HG02623 (cell line): ENCODE measurements at regions not wholly inside any gene's neighbourhood (a gene's known extent, or its start where the extent isn't known, plus 50 kb on each side); places are given as distances from the start of the nearest gene placed in this dataset.

Experiments used
- ATAC-seq: cut with Tn5 transposase; IDR thresholded peaks from one replicate; pipeline ENCODE4 v1.9.1; 2021; ENCODE audit warnings: moderate library complexity; ENCODE audit not compliant: unreplicated experiment

- ATAC-seq: no peak
Measured at GRCh38 chr13:40376296-40376849, 290.1 kb downstream of the FOXO1 start.

DNA sequence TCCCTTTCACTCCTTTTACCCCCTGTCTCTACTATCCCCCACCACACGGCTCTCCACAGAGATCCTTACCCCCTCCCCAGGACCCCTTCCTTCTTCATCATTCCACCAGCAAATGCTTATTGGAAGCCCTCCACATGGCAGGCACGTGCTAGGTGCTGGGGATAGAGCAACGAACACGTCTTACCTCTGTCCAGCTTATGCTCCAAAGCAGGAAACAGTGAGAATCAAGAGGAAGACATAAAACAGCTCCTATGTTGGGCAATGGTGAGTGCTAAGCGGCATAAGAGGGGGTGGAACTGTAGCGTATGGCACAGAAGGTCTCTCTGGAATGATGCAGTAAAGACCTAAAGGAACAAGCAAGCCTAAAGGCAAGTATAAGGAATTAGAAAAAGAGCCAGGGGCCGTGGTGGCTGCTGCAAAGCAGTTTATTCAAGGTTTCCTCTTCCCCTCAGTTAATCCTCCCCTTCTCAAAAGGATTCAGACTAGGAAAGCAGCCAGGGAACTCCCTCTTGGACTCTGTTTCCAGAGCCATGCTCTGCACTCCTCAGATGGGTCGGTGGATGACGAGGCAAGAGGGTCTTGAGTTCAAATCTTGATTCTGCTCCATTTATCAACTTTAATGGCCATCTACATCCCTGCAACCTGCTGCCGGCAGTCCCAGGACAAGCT lies 289.4 kb downstream of the FOXO1 start:
- ATAC-seq: no peak

- ATAC-seq: no peak
Measured at GRCh38 chr13:40377783-40378182, 288.7 kb downstream of the FOXO1 start.

DNA sequence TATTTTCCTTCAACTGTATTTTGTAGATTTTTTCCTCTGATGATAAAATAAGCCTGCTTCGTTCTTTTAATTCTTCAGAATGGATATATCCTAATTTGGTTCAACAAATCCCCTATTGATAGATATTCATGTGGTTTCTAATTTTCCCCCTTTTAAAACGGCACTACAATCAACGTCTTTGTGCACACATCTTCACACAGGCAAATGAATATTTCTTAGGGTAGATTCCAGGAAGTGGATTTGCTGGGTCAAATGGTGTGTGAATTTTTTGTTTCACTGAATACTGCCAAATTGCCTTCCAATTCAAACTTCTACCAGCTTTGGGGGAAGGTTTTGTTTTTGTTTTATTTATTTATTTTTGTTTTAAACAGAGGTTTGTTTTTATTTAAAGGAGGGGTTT lies 287.2 kb downstream of the FOXO1 start:
- ATAC-seq: no peak

DNA sequence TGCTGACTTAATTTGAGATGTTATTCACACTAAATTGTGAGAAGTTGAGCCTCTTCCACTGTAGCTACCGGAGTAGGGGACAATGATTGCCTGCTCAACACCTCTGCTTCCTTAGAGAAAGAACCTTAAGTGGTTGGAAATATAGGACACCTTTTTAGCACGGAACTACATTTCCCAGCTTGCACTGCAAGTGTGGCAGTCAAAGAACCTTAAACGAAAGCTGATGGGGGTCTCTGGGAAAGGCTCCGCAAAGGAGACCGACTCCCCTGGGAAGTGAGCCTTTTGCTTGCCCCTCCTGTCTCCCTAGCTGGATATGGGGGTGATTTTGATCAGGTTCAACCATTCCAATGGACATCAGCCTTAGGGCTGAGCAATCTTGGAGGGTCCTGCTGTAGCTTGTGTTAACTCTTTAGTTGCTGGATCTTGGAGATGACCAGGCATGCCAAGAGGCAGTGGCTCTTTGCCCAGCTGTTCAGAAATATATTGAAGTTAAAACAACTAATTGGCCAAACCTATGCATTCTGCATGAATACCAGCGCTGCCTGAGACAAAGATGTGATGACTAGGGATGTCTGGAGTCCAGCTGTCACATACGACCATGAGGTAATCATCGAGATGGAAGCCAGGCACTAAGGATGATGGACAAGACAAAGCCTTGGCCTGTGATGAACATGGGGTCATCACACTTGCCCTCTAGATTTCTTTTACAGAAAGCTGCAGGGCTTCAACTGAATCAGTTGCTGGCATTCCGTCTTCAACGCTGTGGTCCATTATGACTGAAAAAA lies 286.5 kb downstream of the FOXO1 start:
- ATAC-seq: no peak

GRCh38 chr13:40381935-40382764 lies 284.3 kb downstream of the FOXO1 start:
- no peak for ATAC-seq

DNA sequence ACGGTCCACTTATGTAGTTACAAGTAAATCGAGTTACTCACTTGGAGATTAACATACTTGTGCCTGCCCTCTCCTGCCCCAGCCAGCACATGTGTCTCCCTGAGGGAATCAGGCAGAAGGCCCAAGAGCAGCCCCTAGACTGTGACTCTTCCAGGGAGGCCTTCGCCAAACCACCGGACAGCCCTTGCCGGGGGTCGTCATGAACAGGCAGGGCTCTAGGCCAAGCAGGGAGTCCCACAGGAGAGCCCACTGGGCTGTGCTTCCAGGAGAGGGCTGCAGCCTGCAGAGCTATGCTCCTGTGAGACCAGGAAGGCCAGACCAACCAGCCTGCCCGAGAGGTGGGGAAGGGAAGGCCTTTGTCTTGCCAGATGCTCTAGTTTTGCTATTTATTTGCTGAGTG lies 283.3 kb downstream of the FOXO1 start:
- no peak for ATAC-seq

- no peak for ATAC-seq
Measured at GRCh38 chr13:40383885-40384284, 282.6 kb downstream of the FOXO1 start.

- no peak for ATAC-seq
Measured at GRCh38 chr13:40384976-40385857, 281.2 kb downstream of the FOXO1 start.

DNA sequence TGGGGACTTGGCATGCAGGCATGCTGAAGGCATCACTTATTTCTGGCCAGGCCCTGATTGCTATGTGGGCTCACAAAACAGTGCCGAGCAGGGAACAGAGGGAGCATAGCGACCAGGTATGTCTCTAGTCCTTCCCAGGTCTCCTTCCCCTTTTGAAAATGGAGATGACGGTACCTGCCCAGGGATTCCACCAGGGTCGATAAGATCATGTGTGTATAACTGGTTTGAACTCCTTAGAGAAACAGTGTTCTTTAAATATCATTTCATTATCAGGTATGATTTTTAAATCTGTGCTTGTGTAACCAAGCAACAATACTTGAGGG lies 280.6 kb downstream of the FOXO1 start:
- ATAC-seq: no peak

DNA sequence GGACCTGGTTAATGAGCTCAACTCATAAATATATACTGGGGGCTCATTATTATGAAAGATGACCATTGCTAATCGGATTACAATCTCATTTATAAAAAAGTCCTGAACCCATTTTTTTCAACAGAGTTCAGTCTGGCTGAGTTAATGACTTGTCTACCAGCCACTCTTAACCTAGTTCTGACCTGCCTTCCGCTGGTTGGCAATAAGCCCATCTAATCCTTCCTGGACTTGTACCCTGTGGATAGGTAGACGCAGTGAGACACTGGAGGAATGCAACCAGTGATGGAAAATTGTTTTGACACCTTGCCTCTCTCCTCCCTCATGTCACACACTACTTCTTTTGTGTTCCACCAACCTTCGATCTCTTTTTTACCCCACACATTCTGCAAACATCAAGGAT lies 279.9 kb downstream of the FOXO1 start:
- no peak for ATAC-seq

- ATAC-seq: no peak
Measured at GRCh38 chr13:40387775-40388174, 278.7 kb downstream of the FOXO1 start.

- ATAC-seq: peak; percentile 99
Measured at GRCh38 chr13:40388617-40389016, 277.8 kb downstream of the FOXO1 start.

- ATAC-seq: peak; percentile 45
Measured at GRCh38 chr13:40389081-40389641, 277.3 kb downstream of the FOXO1 start.

DNA sequence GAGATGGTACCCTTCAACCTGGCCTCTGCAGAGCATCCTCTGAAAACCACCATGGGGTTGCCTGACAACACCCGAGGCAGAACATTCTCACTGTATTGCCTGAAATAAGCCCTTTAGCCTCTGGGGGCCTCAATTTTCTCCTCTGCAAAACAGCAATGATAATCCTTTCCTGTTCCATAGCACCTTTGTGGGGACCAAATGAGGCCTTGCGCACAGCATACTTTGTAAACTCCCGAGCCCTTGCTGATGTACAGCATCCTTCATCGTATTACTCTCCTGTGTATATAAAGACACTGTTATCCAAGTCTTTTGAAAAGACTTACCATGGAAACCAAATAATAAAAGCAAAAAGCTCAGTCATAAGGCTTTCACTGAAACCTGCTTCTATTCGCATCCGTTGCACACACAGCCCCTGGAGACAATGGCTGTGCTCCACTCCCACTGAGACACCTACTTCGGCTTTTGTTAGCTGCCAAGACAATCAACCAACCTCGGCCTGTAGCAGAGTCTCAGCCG lies 276.0 kb downstream of the FOXO1 start:
- no peak for ATAC-seq

- no peak for ATAC-seq
Measured at GRCh38 chr13:40391788-40392187, 274.7 kb downstream of the FOXO1 start.

- no peak for ATAC-seq
Measured at GRCh38 chr13:40394304-40394985, 272.0 kb downstream of the FOXO1 start.

DNA sequence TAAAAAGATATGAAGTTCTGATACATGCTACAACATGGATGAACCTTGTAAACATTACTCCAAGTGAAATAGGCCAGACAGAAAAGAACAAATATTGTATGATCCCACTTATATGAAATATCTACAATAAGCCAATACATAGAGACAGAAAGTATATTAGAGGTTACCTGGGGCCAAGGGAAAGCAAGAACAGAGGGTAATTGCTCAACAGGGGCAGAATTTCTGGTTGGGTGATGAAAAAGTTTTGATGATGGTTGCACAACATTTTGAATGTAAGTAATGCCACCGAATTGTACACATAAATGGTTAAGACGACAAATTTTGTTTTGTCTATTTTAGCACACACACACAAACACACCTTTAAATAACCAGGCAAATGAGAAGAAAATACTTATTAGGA lies 268.4 kb downstream of the FOXO1 start:
- no peak for ATAC-seq

GRCh38 chr13:40399756-40400155 lies 266.7 kb downstream of the FOXO1 start:
- ATAC-seq: no peak
